ENCODE measurements at regions not wholly inside any gene's neighbourhood (a gene's known extent, or its start where the extent isn't known, plus 50 kb on each side); places are given as distances from the start of the nearest gene placed in this dataset.
"Not testable (repeated sequence)": the region's sequence is repeated elsewhere in the genome, so short reads cannot be mapped to it uniquely, and the experiment has no call there.

DNA sequence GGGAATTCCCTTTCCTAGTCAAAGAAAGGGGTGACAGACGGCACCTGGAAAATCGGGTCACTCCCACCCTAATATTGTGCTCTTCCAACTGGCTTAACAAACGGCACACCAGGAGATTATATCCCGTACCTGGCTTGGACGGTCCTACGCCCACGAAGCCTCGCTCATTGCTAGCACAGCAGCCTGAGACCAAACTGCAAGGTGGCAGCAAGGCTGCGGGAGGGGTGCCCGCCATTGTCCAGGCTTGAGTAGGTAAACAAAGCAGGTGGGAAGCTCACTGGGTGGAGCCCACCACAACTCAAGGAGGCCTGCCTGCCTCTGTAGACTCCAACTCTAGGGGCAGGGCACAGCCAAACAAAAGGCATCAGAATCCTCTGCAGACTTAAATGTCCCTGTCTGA is 457.8 kb upstream of the PIK3R1 start:
- H3K23ac ChIP-seq (ENCODE audit: low read depth, low read length, poor library complexity); H3K79me1 ChIP-seq (ENCODE audit: low read depth, low read length); H3K9ac ChIP-seq (ENCODE audit: low read depth, low read length, poor library complexity); H3K27me3 ChIP-seq (ENCODE audit: control insufficient read depth in 3 of 3, insufficient read depth in 3 of 3, low read depth in 1 of 3, low read length in 3 of 3); H3K9me3 ChIP-seq (replicated peaks in 1 of 2; ENCODE audit: control insufficient read depth in 2 of 2, insufficient read depth in 1 of 2, low read depth in 1 of 2, low read length in 2 of 2); H3K4ac ChIP-seq (ENCODE audit: low read length); H3K4me2 ChIP-seq (ENCODE audit: insufficient read depth, low read length, poor library complexity, severe bottlenecking); DNase-seq (ENCODE audit: low spot score); H4K91ac ChIP-seq (ENCODE audit: low read depth, low read length, poor library complexity); H4K8ac ChIP-seq (ENCODE audit: low read depth, low read length); H3K36me3 ChIP-seq (replicated peaks in 1 of 2; ENCODE audit: control insufficient read depth in 2 of 2, insufficient read depth in 2 of 2, low read length in 2 of 2); H2BK120ac ChIP-seq (ENCODE audit: low read depth, low read length); H2BK5ac ChIP-seq (ENCODE audit: low read length); H3K4me1 ChIP-seq (ENCODE audit: control insufficient read depth in 2 of 2, insufficient read depth in 1 of 2, low read depth in 1 of 2, low read length in 2 of 2); H2AK5ac ChIP-seq (ENCODE audit: low read depth, low read length); H3K14ac ChIP-seq (ENCODE audit: low read length); H2BK15ac ChIP-seq (ENCODE audit: low read length); H2BK12ac ChIP-seq (ENCODE audit: low read length); H3K4me3 ChIP-seq (ENCODE audit: low read length in 2 of 2); H3K27ac ChIP-seq (replicated peaks; ENCODE audit: low read length); H3K18ac ChIP-seq (ENCODE audit: low read length); H2AFZ ChIP-seq (ENCODE audit: low read length): not testable (repeated sequence)
- WGBS, 2 donors (ENCODE audit: extremely low coverage in 2 of 2, insufficient read length in 2 of 2, insufficient replicate concordance in 1 of 2): no CpG with 5 or more reads among the region's 10 CpGs

DNA sequence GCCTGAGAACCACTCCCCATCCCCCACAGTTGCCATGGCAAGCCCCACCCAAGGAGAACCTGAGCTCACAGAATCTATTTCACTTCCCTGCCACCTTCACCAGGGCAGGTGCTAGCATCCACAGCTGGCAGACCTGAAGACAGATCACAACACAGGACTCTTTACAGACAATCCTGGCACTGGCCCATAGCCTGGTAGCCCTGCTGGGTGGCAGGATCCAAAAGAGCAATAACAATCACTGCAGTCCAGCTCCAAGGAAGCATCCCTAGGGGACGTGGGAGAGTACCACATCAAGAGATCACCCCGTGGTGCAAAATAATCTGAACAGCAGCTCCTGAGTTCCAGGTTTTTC is 463.2 kb upstream of the PIK3R1 start:
- Histone ChIP-seq H3K27ac (replicated peaks; ENCODE audit: low read length) (no peak overlapping the region), H4K8ac (ENCODE audit: low read depth, low read length) (no peak overlapping the region), H2BK15ac (ENCODE audit: low read length) (no peak overlapping the region), H2AFZ (ENCODE audit: low read length) (no peak overlapping the region), H3K23ac (ENCODE audit: low read depth, low read length, poor library complexity) (no peak overlapping the region), H3K9me3 (replicated peaks in 1 of 2; ENCODE audit: control insufficient read depth in 2 of 2, insufficient read depth in 1 of 2, low read depth in 1 of 2, low read length in 2 of 2) (peaks cover 0 to 3% of the 10 kb centered on the region in 2 donors), H3K4ac (ENCODE audit: low read length) (no peak overlapping the region), H3K14ac (ENCODE audit: low read length) (no peak overlapping the region), H3K27me3 (ENCODE audit: control insufficient read depth in 3 of 3, insufficient read depth in 3 of 3, low read depth in 1 of 3, low read length in 3 of 3) (no peaks in the 10 kb centered on the region), H3K4me3 (ENCODE audit: low read length in 2 of 2) (no peak overlapping the region), H2AK5ac (ENCODE audit: low read depth, low read length) (no peak overlapping the region), H3K4me2 (ENCODE audit: insufficient read depth, low read length, poor library complexity, severe bottlenecking) (no peak overlapping the region), H3K18ac (ENCODE audit: low read length) (peak overlapping the region; percentile 15), H2BK12ac (ENCODE audit: low read length) (no peak overlapping the region), H2BK120ac (ENCODE audit: low read depth, low read length) (no peak overlapping the region), H3K4me1 (ENCODE audit: control insufficient read depth in 2 of 2, insufficient read depth in 1 of 2, low read depth in 1 of 2, low read length in 2 of 2) (peaks cover 0 to 4% of the 10 kb centered on the region in 2 donors), H4K91ac (ENCODE audit: low read depth, low read length, poor library complexity) (no peak overlapping the region), H2BK5ac (ENCODE audit: low read length) (no peak overlapping the region), H3K36me3 (replicated peaks in 1 of 2; ENCODE audit: control insufficient read depth in 2 of 2, insufficient read depth in 2 of 2, low read length in 2 of 2) (no peaks in the 10 kb centered on the region), H3K9ac (ENCODE audit: low read depth, low read length, poor library complexity) (no peak overlapping the region), H3K79me1 (ENCODE audit: low read depth, low read length) (no peaks in the 10 kb centered on the region)
- WGBS, 2 donors (ENCODE audit: extremely low coverage in 2 of 2, insufficient read length in 2 of 2, insufficient replicate concordance in 1 of 2): no CpG with 5 or more reads among the region's 2 CpGs
- DNase-seq (ENCODE audit: low spot score): no peak

DNA sequence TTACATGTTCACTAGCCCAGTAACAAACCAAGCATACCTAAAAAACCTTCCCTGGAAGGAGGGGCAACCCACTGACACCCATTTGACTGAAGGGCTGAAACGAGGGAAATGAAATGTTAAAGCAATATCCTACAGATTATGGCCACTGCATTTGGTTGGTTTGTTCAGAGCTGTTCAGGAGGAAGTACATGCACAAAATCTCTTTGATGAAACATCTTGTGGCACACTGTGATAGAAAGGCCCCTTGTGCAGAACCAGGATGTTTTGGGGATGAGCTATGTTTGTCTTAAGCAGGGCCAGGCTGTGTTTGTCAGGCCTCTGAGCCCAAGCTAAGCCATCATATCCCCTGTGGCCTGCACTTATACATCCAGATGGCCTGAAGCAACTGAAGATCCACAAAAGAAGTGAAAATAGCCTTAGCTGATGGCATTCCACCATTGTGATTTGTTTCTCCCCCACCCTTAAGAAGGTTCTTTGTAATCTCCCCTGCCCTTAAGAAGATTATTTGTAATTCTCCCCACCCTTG is 467.3 kb upstream of the PIK3R1 start:
- no peak overlapping the region for H2BK5ac ChIP-seq (ENCODE audit: low read length)
- H3K36me3 ChIP-seq (replicated peaks in 1 of 2; ENCODE audit: control insufficient read depth in 2 of 2, insufficient read depth in 2 of 2, low read length in 2 of 2): peaks cover 0 to 3% of the 10 kb centered on the region in 2 donors
- H2AFZ ChIP-seq (ENCODE audit: low read length): peak overlapping the region; percentile 2
- H2BK12ac ChIP-seq (ENCODE audit: low read length): no peak overlapping the region
- peaks cover 3 to 7% of the 10 kb centered on the region in 2 donors for H3K9me3 ChIP-seq (replicated peaks in 1 of 2; ENCODE audit: control insufficient read depth in 2 of 2, insufficient read depth in 1 of 2, low read depth in 1 of 2, low read length in 2 of 2)
- H3K4ac ChIP-seq (ENCODE audit: low read length): no peak overlapping the region
- H4K91ac ChIP-seq (ENCODE audit: low read depth, low read length, poor library complexity): no peak overlapping the region
- no peak overlapping the region for H3K9ac ChIP-seq (ENCODE audit: low read depth, low read length, poor library complexity)
- no peak overlapping the region for H2BK15ac ChIP-seq (ENCODE audit: low read length)
- DNase-seq (ENCODE audit: low spot score): no peak
- no peak overlapping the region for H2AK5ac ChIP-seq (ENCODE audit: low read depth, low read length)
- peaks cover 0 to 4% of the 10 kb centered on the region in 2 donors for H3K4me1 ChIP-seq (ENCODE audit: control insufficient read depth in 2 of 2, insufficient read depth in 1 of 2, low read depth in 1 of 2, low read length in 2 of 2)
- no peaks in the 10 kb centered on the region for H3K27me3 ChIP-seq (ENCODE audit: control insufficient read depth in 3 of 3, insufficient read depth in 3 of 3, low read depth in 1 of 3, low read length in 3 of 3)
- H3K79me1 ChIP-seq (ENCODE audit: low read depth, low read length): peaks cover 1% of the 10 kb centered on the region
- H3K4me3 ChIP-seq (ENCODE audit: low read length in 2 of 2): no peak overlapping the region
- H4K8ac ChIP-seq (ENCODE audit: low read depth, low read length): no peak overlapping the region
- no peak overlapping the region for H3K14ac ChIP-seq (ENCODE audit: low read length)
- no peak overlapping the region for H3K27ac ChIP-seq (replicated peaks; ENCODE audit: low read length)
- H3K4me2 ChIP-seq (ENCODE audit: insufficient read depth, low read length, poor library complexity, severe bottlenecking): no peak overlapping the region
- no peak overlapping the region for H2BK120ac ChIP-seq (ENCODE audit: low read depth, low read length)
- no CpG with 5 or more reads among the region's 1 CpG for WGBS, 2 donors (ENCODE audit: extremely low coverage in 2 of 2, insufficient read length in 2 of 2, insufficient replicate concordance in 1 of 2)
- no peak overlapping the region for H3K23ac ChIP-seq (ENCODE audit: low read depth, low read length, poor library complexity)
- H3K18ac ChIP-seq (ENCODE audit: low read length): no peak overlapping the region

DNA sequence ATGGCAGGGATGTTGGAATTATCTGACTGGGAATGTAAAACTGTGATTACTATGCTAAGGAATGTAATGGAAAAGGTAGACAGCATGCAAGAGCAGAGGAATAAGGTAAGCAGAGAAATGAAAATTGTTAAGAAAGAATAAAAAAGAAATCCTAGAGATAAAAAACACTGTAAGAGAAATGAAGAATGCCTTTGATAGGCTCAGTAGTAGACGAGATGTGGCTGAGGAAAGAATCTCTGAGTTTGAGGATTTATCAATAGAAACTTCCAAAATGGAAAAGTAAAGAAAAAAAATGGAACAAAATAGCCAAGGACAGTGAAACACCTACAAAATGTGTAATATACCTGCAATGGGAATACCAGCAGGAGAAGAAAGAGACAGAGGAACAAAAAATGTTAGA is 468.5 kb upstream of the PIK3R1 start:
- no peak for DNase-seq (ENCODE audit: low spot score)
- Histone ChIP-seq H3K27me3 (ENCODE audit: control insufficient read depth in 3 of 3, insufficient read depth in 3 of 3, low read depth in 1 of 3, low read length in 3 of 3) (no peaks in the 10 kb centered on the region), H2BK12ac (ENCODE audit: low read length) (no peak overlapping the region), H3K18ac (ENCODE audit: low read length) (no peak overlapping the region), H3K4ac (ENCODE audit: low read length) (no peak overlapping the region), H2BK15ac (ENCODE audit: low read length) (no peak overlapping the region), H3K27ac (replicated peaks; ENCODE audit: low read length) (no peak overlapping the region), H4K91ac (ENCODE audit: low read depth, low read length, poor library complexity) (no peak overlapping the region), H3K9ac (ENCODE audit: low read depth, low read length, poor library complexity) (no peak overlapping the region), H3K4me3 (ENCODE audit: low read length in 2 of 2) (no peak overlapping the region), H3K23ac (ENCODE audit: low read depth, low read length, poor library complexity) (no peak overlapping the region), H3K36me3 (replicated peaks in 1 of 2; ENCODE audit: control insufficient read depth in 2 of 2, insufficient read depth in 2 of 2, low read length in 2 of 2) (peaks cover 0 to 3% of the 10 kb centered on the region in 2 donors), H3K14ac (ENCODE audit: low read length) (no peak overlapping the region), H2BK120ac (ENCODE audit: low read depth, low read length) (no peak overlapping the region), H3K4me1 (ENCODE audit: control insufficient read depth in 2 of 2, insufficient read depth in 1 of 2, low read depth in 1 of 2, low read length in 2 of 2) (peaks cover 0 to 1% of the 10 kb centered on the region in 2 donors), H3K79me1 (ENCODE audit: low read depth, low read length) (peaks cover 1% of the 10 kb centered on the region), H3K9me3 (replicated peaks in 1 of 2; ENCODE audit: control insufficient read depth in 2 of 2, insufficient read depth in 1 of 2, low read depth in 1 of 2, low read length in 2 of 2) (peaks cover 3 to 4% of the 10 kb centered on the region in 2 donors), H4K8ac (ENCODE audit: low read depth, low read length) (no peak overlapping the region), H2AFZ (ENCODE audit: low read length) (no peak overlapping the region), H3K4me2 (ENCODE audit: insufficient read depth, low read length, poor library complexity, severe bottlenecking) (no peak overlapping the region), H2BK5ac (ENCODE audit: low read length) (no peak overlapping the region), H2AK5ac (ENCODE audit: low read depth, low read length) (no peak overlapping the region)
- no CpG with 5 or more reads among the region's 1 CpG for WGBS, 2 donors (ENCODE audit: extremely low coverage in 2 of 2, insufficient read length in 2 of 2, insufficient replicate concordance in 1 of 2)
